Testis (tissue), 2 donors: ENCODE measurements at regions not wholly inside any gene's neighbourhood (a gene's known extent, or its start where the extent isn't known, plus 50 kb on each side); places are given as distances from the start of the nearest gene placed in this dataset.

Experiments used
- DNase-seq: peaks from one replicate; pipeline ENCODE4 v3.0.0-alpha.2; 2019
- H3K27ac ChIP-seq, 2 donors: fragments of 200-600 bp; sonication (generic); one replicate each; pipeline ENCODE4 v1.5.1; 2019
- H3K27me3 ChIP-seq: fragments of 200-600 bp; sonication (generic); one replicate; pipeline ENCODE4 v1.5.1; 2019
- H3K36me3 ChIP-seq: fragments of 200-600 bp; sonication (generic); one replicate; pipeline ENCODE4 v1.5.1; 2017; ENCODE audit warnings: low read depth; ENCODE audit errors: missing control alignments
- H3K4me1 ChIP-seq: fragments of 200-600 bp; sonication (generic); one replicate; pipeline ENCODE4 v1.5.1; 2019
- H3K4me3 ChIP-seq, 2 donors: fragments of 200-600 bp; sonication (generic); one replicate each; pipeline ENCODE4 v1.5.1; 2017 to 2019
- H3K9me3 ChIP-seq: fragments of 200-600 bp; sonication (generic); one replicate; pipeline ENCODE4 v1.5.1; 2017
- POLR2A ChIP-seq: fragments of 450-650 bp; IDR thresholded peaks from one replicate; pipeline ENCODE4 v1.6.1; 2017; ENCODE audit warnings: antibody characterized with exemption, mild to moderate bottlenecking, moderate library complexity
- WGBS, 2 donors: methylation state at CpG; one replicate each; pipeline ENCODE4 v1.1.5; 2018; 5-methylcytosine and 5-hydroxymethylcytosine counted together
- intact Hi-C: fragments of 100-400 bp; cut with DNase I; formaldehyde crosslinking; loops from one replicate; pipeline ENCODE4 v1.15.1; 2023; ENCODE audit warnings: low total_unique reads
- TF ChIP-seq, protein P1 (sequence below), 3 experiments: fragments of 450-650 bp in 2 of 3; fragments of 200-600 bp in 1 of 3; sonication (generic) in 1 of 3; IDR thresholded peaks; one replicate each; pipeline ENCODE4 v1.5.1; 2016 to 2019; ENCODE audit warnings: antibody characterized with exemption in 3 of 3, mild to moderate bottlenecking in 2 of 3, moderate library complexity in 1 of 3

DNA sequence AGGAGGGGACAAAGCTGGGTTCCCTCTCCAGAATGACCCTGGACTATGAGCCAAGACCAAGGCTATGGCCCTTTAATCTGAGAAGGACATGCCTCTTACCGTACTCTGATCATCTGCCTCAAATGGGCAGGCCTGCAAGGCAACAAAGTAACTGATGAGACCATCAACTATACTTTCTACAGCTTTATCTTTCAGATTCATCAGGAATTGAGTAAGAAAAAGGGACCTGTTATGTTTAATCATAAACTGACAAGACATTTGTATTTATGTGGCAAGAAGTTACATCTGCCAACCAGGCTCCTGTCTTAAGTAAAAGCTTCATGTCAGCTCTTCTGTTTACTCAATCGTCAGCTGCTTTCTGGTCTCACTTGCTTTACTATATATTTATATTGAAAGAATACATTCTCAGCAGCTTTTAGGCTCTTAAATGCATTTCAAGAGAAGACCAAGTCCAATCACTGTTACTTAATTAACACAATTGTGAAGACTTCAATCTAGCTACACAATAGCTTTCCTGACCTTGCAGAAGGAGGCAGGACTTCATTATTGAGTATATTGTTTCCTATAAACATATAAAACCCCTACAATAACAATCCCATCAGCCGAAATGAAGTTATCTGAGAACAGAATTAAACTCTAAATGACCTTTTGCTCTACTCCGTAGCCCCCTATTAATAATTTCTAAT is 163.8 kb downstream of the ETAA1 start:
- peak; percentile 45 for DNase-seq
- Histone ChIP-seq H3K9me3 (no peaks in the 10 kb centered on the region), H3K4me3 (no peak overlapping the region), H3K27me3 (no peaks in the 10 kb centered on the region), H3K27ac (peak overlapping the region; percentile 34 to 42), H3K4me1 (peaks cover 5% of the 10 kb centered on the region), H3K36me3 (no peaks in the 10 kb centered on the region)
- 54 to 61% methylated on average over 4 of the region's 4 CpGs for WGBS, 2 donors
- intact Hi-C loops = no loop called here
- TF ChIP-seq POLR2A = no peak
- TF ChIP-seq, protein P1, sequence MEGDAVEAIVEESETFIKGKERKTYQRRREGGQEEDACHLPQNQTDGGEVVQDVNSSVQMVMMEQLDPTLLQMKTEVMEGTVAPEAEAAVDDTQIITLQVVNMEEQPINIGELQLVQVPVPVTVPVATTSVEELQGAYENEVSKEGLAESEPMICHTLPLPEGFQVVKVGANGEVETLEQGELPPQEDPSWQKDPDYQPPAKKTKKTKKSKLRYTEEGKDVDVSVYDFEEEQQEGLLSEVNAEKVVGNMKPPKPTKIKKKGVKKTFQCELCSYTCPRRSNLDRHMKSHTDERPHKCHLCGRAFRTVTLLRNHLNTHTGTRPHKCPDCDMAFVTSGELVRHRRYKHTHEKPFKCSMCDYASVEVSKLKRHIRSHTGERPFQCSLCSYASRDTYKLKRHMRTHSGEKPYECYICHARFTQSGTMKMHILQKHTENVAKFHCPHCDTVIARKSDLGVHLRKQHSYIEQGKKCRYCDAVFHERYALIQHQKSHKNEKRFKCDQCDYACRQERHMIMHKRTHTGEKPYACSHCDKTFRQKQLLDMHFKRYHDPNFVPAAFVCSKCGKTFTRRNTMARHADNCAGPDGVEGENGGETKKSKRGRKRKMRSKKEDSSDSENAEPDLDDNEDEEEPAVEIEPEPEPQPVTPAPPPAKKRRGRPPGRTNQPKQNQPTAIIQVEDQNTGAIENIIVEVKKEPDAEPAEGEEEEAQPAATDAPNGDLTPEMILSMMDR (IDR thresholded peaks at IDR 0.05) = no peak

GRCh38 chr2:67561457-67561965 is 164.4 kb downstream of the ETAA1 start:
- TF ChIP-seq, protein P1 (IDR thresholded peaks at IDR 0.05) = no peak
- TF ChIP-seq POLR2A = no peak
- Histone ChIP-seq H3K9me3 (no peaks in the 10 kb centered on the region), H3K27me3 (no peaks in the 10 kb centered on the region), H3K36me3 (no peaks in the 10 kb centered on the region), H3K4me1 (peaks cover 5% of the 10 kb centered on the region), H3K27ac (peak overlapping the region in 1 of 2 donors; percentile 42), H3K4me3 (no peak overlapping the region)
- DNase-seq = peak; percentile 88
- 55 to 68% methylated on average over 8 of the region's 8 CpGs for WGBS, 2 donors
- intact Hi-C loops = no loop called here

- Histone ChIP-seq H3K36me3 (no peaks in the 10 kb centered on the region), H3K27me3 (no peaks in the 10 kb centered on the region), H3K27ac (no peak overlapping the region), H3K4me1 (peaks cover 5% of the 10 kb centered on the region), H3K4me3 (no peak overlapping the region), H3K9me3 (no peaks in the 10 kb centered on the region)
- 70 to 82% methylated on average over 3 of the region's 3 CpGs for WGBS, 2 donors
- TF ChIP-seq POLR2A = no peak
- TF ChIP-seq, protein P1 (IDR thresholded peaks at IDR 0.05) = no peak
- intact Hi-C loops = no loop called here
- DNase-seq = no peak
These were observed 166.9 kb downstream of the ETAA1 start for GRCh38 chr2:67564076-67564475.

DNA sequence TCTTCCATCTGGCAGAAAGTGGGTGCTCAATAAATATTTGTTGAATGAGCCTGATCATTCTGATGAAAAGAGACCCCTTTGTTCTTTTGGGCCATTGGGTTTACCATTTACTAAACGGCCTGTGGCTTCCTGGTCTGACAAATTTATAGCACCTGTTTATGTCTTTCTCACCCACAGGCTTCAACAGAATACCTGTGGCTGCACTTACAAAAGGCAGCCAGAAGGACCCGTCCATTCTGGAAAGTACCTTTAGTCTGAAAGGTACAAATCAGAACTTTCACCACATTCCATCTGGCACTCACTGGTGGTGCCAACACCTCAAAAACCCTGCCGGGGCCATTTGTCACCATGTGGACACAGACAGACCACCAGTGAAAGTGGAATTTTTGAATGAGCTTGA is 167.5 kb downstream of the ETAA1 start:
- Histone ChIP-seq H3K27ac (no peak overlapping the region), H3K9me3 (no peaks in the 10 kb centered on the region), H3K36me3 (no peaks in the 10 kb centered on the region), H3K4me1 (peaks cover 5% of the 10 kb centered on the region), H3K27me3 (no peaks in the 10 kb centered on the region), H3K4me3 (no peak overlapping the region)
- no peak for TF ChIP-seq POLR2A
- TF ChIP-seq, protein P1 (IDR thresholded peaks at IDR 0.05) = no peak
- intact Hi-C loops = no loop called here
- DNase-seq = no peak
- WGBS, 2 donors = 89 to 96% methylated on average over 3 of the region's 3 CpGs

DNA sequence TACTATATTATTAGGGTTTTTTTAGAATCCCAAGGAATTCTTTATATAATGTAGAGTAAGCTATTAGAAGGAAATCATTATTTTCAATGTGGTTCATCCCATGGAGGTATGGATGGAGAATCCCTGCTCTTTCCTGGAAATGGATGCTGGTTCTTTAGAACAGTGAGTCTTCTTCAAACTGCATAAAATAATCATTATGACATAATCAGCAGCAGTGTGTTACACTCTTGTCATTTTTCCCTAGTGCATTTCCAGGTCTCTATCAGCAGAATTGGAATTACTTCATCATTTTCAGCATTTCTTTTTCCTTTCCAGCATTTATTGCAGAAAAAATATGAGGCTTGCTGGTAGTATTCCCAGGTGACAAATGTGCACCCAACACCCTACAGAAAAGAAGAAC is 168.1 kb downstream of the ETAA1 start:
- H3K4me3 ChIP-seq = no peak overlapping the region
- intact Hi-C loops = no loop called here
- H3K4me1 ChIP-seq = peaks cover 3% of the 10 kb centered on the region
- DNase-seq = no peak
- H3K27me3 ChIP-seq = no peaks in the 10 kb centered on the region
- no peaks in the 10 kb centered on the region for H3K9me3 ChIP-seq
- H3K27ac ChIP-seq = no peak overlapping the region
- no peak for TF ChIP-seq POLR2A
- TF ChIP-seq, protein P1 (IDR thresholded peaks at IDR 0.05) = no peak
- H3K36me3 ChIP-seq = no peaks in the 10 kb centered on the region
